ENCODE measurements at regions not wholly inside any gene's neighbourhood (a gene's known extent, or its start where the extent isn't known, plus 50 kb on each side); places are given as distances from the start of the nearest gene placed in this dataset.
"Not testable (repeated sequence)": the region's sequence is repeated elsewhere in the genome, so short reads cannot be mapped to it uniquely, and the experiment has no call there.

GRCh38 chr3:195988764-195989163 is 80.4 kb upstream of the TNK2 start:
- TF ChIP-seq, protein P1, sequence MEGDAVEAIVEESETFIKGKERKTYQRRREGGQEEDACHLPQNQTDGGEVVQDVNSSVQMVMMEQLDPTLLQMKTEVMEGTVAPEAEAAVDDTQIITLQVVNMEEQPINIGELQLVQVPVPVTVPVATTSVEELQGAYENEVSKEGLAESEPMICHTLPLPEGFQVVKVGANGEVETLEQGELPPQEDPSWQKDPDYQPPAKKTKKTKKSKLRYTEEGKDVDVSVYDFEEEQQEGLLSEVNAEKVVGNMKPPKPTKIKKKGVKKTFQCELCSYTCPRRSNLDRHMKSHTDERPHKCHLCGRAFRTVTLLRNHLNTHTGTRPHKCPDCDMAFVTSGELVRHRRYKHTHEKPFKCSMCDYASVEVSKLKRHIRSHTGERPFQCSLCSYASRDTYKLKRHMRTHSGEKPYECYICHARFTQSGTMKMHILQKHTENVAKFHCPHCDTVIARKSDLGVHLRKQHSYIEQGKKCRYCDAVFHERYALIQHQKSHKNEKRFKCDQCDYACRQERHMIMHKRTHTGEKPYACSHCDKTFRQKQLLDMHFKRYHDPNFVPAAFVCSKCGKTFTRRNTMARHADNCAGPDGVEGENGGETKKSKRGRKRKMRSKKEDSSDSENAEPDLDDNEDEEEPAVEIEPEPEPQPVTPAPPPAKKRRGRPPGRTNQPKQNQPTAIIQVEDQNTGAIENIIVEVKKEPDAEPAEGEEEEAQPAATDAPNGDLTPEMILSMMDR (IDR thresholded peaks at IDR 0.05 in 4 of 5, conservative IDR thresholded peaks at IDR 0.05 in 1 of 5), result not testable (repeated sequence)
- not testable (repeated sequence) for TF ChIP-seq POLR2A (IDR thresholded peaks at IDR 0.05)
